ENCODE measurements at regions not wholly inside any gene's neighbourhood (a gene's known extent, or its start where the extent isn't known, plus 50 kb on each side); places are given as distances from the start of the nearest gene placed in this dataset.

DNA sequence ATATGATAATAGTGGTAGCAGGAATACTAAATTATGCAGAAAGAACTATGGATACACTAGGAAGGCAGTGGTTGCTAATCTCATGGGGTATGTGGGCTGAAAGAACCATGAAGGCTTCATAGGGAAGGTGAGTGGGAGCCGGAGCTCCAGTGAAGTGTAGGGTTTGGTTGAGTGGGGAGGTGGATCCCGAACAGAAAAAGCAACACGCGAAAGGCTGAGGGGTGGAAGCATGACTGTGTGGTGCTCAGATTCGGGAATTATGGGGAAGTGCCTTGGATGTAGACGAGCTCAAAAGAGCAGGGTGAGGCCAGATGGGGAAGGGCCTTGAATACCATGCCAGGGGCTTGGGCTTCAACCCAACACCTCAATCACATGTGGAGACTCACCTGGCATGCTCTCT, 715.1 kb downstream of the TYW1 start:
- TF ChIP-seq CTCF (IDR thresholded peaks at IDR 0.05; ENCODE audit: insufficient read depth, low read length, poor library complexity, severe bottlenecking), result no peak
- no peaks in the 10 kb centered on the region for H3K36me3 ChIP-seq (ENCODE audit: control insufficient read depth, insufficient read depth, low read length)
- no peak for DNase-seq (ENCODE audit: extremely low read depth, insufficient read length)
- H3K4me3 ChIP-seq (replicated peaks; ENCODE audit: low read depth, low read length), result no peak overlapping the region
- H3K27me3 ChIP-seq (replicated peaks; ENCODE audit: control insufficient read depth, insufficient read depth, low read length), result no peaks in the 10 kb centered on the region

- H3K27me3 ChIP-seq (replicated peaks; ENCODE audit: control insufficient read depth, insufficient read depth, low read length), result no peaks in the 10 kb centered on the region
- no peak for TF ChIP-seq CTCF (IDR thresholded peaks at IDR 0.05; ENCODE audit: insufficient read depth, low read length, poor library complexity, severe bottlenecking)
- H3K4me3 ChIP-seq (replicated peaks; ENCODE audit: low read depth, low read length), result no peak overlapping the region
- no peak for DNase-seq (ENCODE audit: extremely low read depth, insufficient read length)
- no peaks in the 10 kb centered on the region for H3K36me3 ChIP-seq (ENCODE audit: control insufficient read depth, insufficient read depth, low read length)
Measured at GRCh38 chr7:67713451-67714056, 716.9 kb downstream of the TYW1 start.

DNA sequence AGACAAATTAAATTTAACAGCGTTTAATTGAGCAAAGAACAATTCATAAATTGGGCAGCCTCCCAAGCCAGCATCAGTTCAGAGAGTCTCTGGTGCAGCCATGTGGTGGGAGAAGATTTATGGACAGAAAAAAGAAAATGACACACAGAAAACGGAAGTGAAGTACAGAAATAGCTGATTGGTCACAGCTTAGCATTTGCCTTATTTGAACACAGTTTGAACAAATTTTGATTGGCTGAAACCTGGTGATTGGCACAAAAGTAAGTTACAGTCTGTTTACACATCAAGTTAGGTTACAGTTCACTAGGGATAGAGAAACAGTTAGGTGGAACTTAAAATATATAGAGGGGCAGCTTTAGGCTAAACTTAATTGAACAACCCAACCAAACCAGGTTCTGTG, 720.1 kb downstream of the TYW1 start:
- no peak for TF ChIP-seq CTCF (IDR thresholded peaks at IDR 0.05; ENCODE audit: insufficient read depth, low read length, poor library complexity, severe bottlenecking)
- Histone ChIP-seq H3K36me3 (ENCODE audit: control insufficient read depth, insufficient read depth, low read length) (no peaks in the 10 kb centered on the region), H3K27me3 (replicated peaks; ENCODE audit: control insufficient read depth, insufficient read depth, low read length) (no peaks in the 10 kb centered on the region), H3K4me3 (replicated peaks; ENCODE audit: low read depth, low read length) (no peak overlapping the region)
- no peak for DNase-seq (ENCODE audit: extremely low read depth, insufficient read length)

- DNase-seq (ENCODE audit: extremely low read depth, insufficient read length), result no peak
- H3K36me3 ChIP-seq (ENCODE audit: control insufficient read depth, insufficient read depth, low read length), result no peaks in the 10 kb centered on the region
- no peak for TF ChIP-seq CTCF (IDR thresholded peaks at IDR 0.05; ENCODE audit: insufficient read depth, low read length, poor library complexity, severe bottlenecking)
- no peak overlapping the region for H3K4me3 ChIP-seq (replicated peaks; ENCODE audit: low read depth, low read length)
- H3K27me3 ChIP-seq (replicated peaks; ENCODE audit: control insufficient read depth, insufficient read depth, low read length), result no peaks in the 10 kb centered on the region
Measured at GRCh38 chr7:67723591-67723990, 727.0 kb downstream of the TYW1 start.

DNA sequence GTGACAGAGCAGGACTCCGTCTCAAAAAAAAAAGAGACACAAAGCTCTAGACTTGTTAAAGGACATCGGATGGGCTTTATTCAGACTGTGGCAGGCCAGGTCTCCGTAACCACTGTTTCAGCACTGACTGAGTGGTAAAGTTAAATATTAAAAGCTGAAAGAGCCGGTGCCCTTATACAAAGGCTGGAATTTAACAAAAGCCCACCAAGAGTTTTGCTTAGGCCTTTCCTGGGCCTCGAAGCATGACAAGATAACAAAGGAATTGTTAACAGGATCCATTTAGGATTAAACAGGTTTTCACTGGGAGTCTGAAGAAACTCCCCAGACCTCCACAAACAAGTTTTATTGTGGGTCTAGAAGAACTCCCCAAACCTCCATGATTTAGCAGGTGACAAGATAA, 727.8 kb downstream of the TYW1 start:
- H3K36me3 ChIP-seq (ENCODE audit: control insufficient read depth, insufficient read depth, low read length), result no peaks in the 10 kb centered on the region
- H3K27me3 ChIP-seq (replicated peaks; ENCODE audit: control insufficient read depth, insufficient read depth, low read length), result no peaks in the 10 kb centered on the region
- TF ChIP-seq CTCF (IDR thresholded peaks at IDR 0.05; ENCODE audit: insufficient read depth, low read length, poor library complexity, severe bottlenecking), result no peak
- no peak for DNase-seq (ENCODE audit: extremely low read depth, insufficient read length)
- H3K4me3 ChIP-seq (replicated peaks; ENCODE audit: low read depth, low read length), result no peak overlapping the region

GRCh38 chr7:67724955-67725354, 728.3 kb downstream of the TYW1 start:
- H3K4me3 ChIP-seq (replicated peaks; ENCODE audit: low read depth, low read length), result no peak overlapping the region
- H3K36me3 ChIP-seq (ENCODE audit: control insufficient read depth, insufficient read depth, low read length), result no peaks in the 10 kb centered on the region
- TF ChIP-seq CTCF (IDR thresholded peaks at IDR 0.05; ENCODE audit: insufficient read depth, low read length, poor library complexity, severe bottlenecking), result no peak
- DNase-seq (ENCODE audit: extremely low read depth, insufficient read length), result no peak
- H3K27me3 ChIP-seq (replicated peaks; ENCODE audit: control insufficient read depth, insufficient read depth, low read length), result no peaks in the 10 kb centered on the region

Data from GM06990 (cell line).